ENCODE measurements at regions not wholly inside any gene's neighbourhood (a gene's known extent, or its start where the extent isn't known, plus 50 kb on each side); places are given as distances from the start of the nearest gene placed in this dataset.
"Not testable (repeated sequence)": the region's sequence is repeated elsewhere in the genome, so short reads cannot be mapped to it uniquely, and the experiment has no call there.

DNA sequence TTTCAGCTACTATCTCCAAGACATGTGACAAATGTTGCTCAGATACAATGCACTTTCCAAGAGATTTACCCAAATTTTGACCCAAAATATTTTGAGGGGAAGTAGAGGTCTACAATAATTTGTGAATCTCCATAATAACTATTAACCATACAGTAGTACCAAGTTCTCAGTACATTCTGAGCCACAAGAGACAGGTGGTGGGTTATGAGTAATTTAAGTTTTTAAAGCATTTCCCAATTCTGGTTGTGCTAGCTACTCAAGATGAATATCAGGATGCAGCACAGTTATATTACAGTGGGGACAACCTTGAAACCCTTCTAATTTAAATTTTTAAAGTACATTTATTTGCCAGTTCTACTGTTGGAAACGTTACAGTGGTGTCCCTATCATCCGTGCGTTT is 92.2 kb upstream of the MITF start:
- no peaks in the 10 kb centered on the region for H3K36me3 ChIP-seq (ENCODE audit: control insufficient read depth, insufficient read depth, low read length)
- no peak overlapping the region for H3K27ac ChIP-seq (ENCODE audit: low read depth, low read length)

GRCh38 chr3:69646287-69647067 is 92.8 kb upstream of the MITF start:
- H3K36me3 ChIP-seq (ENCODE audit: control insufficient read depth, insufficient read depth, low read length): no peaks in the 10 kb centered on the region
- no peaks in the 10 kb centered on the region for H3K27me3 ChIP-seq (ENCODE audit: control insufficient read depth, insufficient read depth, low read length)
- no peak overlapping the region for H3K27ac ChIP-seq (ENCODE audit: low read depth, low read length)
- no peak overlapping the region for H3K4me3 ChIP-seq (ENCODE audit: low read depth, low read length)
- no peaks in the 10 kb centered on the region for H3K9me3 ChIP-seq (ENCODE audit: control insufficient read depth, insufficient read depth, low read length)
- no peaks in the 10 kb centered on the region for H3K4me1 ChIP-seq (ENCODE audit: control insufficient read depth, insufficient read depth, low read length)
- H3K9ac ChIP-seq (ENCODE audit: low read depth, low read length): no peak overlapping the region

More for the DNA sequence above, 92.2 kb upstream of the MITF start:
- Histone ChIP-seq H3K27me3 (ENCODE audit: control insufficient read depth, insufficient read depth, low read length) (no peaks in the 10 kb centered on the region), H3K4me1 (ENCODE audit: control insufficient read depth, insufficient read depth, low read length) (no peaks in the 10 kb centered on the region), H3K9me3 (ENCODE audit: control insufficient read depth, insufficient read depth, low read length) (no peaks in the 10 kb centered on the region), H3K9ac (ENCODE audit: low read depth, low read length) (no peak overlapping the region), H3K4me3 (ENCODE audit: low read depth, low read length) (no peak overlapping the region)

DNA sequence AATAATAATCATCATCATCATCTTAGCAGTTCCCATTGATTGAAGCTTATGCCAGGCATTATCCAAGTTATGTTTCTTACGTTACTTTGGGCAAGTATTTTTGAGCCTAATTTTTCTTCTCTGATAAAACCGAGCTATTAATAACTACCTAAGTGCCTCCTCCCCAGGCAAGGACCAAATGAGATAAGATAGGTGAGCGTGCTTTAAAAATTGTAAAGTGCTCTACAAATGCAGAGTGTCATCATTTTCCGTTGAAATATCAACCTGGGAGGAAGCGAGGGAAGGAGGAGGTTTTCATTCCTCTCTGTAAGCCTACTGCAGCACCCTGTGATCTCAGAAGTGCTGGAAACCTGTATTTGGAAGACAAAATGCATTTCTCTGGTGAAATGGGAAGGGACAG is 96.7 kb upstream of the MITF start:
- Histone ChIP-seq H3K4me1 (ENCODE audit: control insufficient read depth, insufficient read depth, low read length) (no peaks in the 10 kb centered on the region), H3K9ac (ENCODE audit: low read depth, low read length) (no peak overlapping the region), H3K27me3 (ENCODE audit: control insufficient read depth, insufficient read depth, low read length) (no peaks in the 10 kb centered on the region), H3K27ac (ENCODE audit: low read depth, low read length) (no peak overlapping the region), H3K36me3 (ENCODE audit: control insufficient read depth, insufficient read depth, low read length) (no peaks in the 10 kb centered on the region), H3K4me3 (ENCODE audit: low read depth, low read length) (no peak overlapping the region), H3K9me3 (ENCODE audit: control insufficient read depth, insufficient read depth, low read length) (no peaks in the 10 kb centered on the region)

GRCh38 chr3:69639851-69640250 is 99.4 kb upstream of the MITF start:
- Histone ChIP-seq H3K9me3 (ENCODE audit: control insufficient read depth, insufficient read depth, low read length) (no peaks in the 10 kb centered on the region), H3K4me3 (ENCODE audit: low read depth, low read length) (no peak overlapping the region), H3K27ac (ENCODE audit: low read depth, low read length) (no peak overlapping the region), H3K9ac (ENCODE audit: low read depth, low read length) (no peak overlapping the region), H3K36me3 (ENCODE audit: control insufficient read depth, insufficient read depth, low read length) (no peaks in the 10 kb centered on the region), H3K4me1 (ENCODE audit: control insufficient read depth, insufficient read depth, low read length) (no peaks in the 10 kb centered on the region), H3K27me3 (ENCODE audit: control insufficient read depth, insufficient read depth, low read length) (no peaks in the 10 kb centered on the region)

GRCh38 chr3:69628951-69629350 is 110.3 kb upstream of the MITF start:
- Histone ChIP-seq H3K9ac (ENCODE audit: low read depth, low read length) (no peak overlapping the region), H3K27me3 (ENCODE audit: control insufficient read depth, insufficient read depth, low read length) (no peaks in the 10 kb centered on the region), H3K4me3 (ENCODE audit: low read depth, low read length) (no peak overlapping the region), H3K36me3 (ENCODE audit: control insufficient read depth, insufficient read depth, low read length) (no peaks in the 10 kb centered on the region), H3K27ac (ENCODE audit: low read depth, low read length) (no peak overlapping the region), H3K9me3 (ENCODE audit: control insufficient read depth, insufficient read depth, low read length) (no peaks in the 10 kb centered on the region), H3K4me1 (ENCODE audit: control insufficient read depth, insufficient read depth, low read length) (no peaks in the 10 kb centered on the region)

- no peaks in the 10 kb centered on the region for H3K27me3 ChIP-seq (ENCODE audit: control insufficient read depth, insufficient read depth, low read length)
- H3K27ac ChIP-seq (ENCODE audit: low read depth, low read length): no peak overlapping the region
- H3K4me3 ChIP-seq (ENCODE audit: low read depth, low read length): no peak overlapping the region
- H3K9me3 ChIP-seq (ENCODE audit: control insufficient read depth, insufficient read depth, low read length): no peaks in the 10 kb centered on the region
- no peaks in the 10 kb centered on the region for H3K36me3 ChIP-seq (ENCODE audit: control insufficient read depth, insufficient read depth, low read length)
- no peaks in the 10 kb centered on the region for H3K4me1 ChIP-seq (ENCODE audit: control insufficient read depth, insufficient read depth, low read length)
- H3K9ac ChIP-seq (ENCODE audit: low read depth, low read length): no peak overlapping the region
Measured at GRCh38 chr3:69613286-69613685, 126.0 kb upstream of the MITF start.

- Histone ChIP-seq H3K9me3 (ENCODE audit: control insufficient read depth, insufficient read depth, low read length) (no peaks in the 10 kb centered on the region), H3K4me3 (ENCODE audit: low read depth, low read length) (no peak overlapping the region), H3K36me3 (ENCODE audit: control insufficient read depth, insufficient read depth, low read length) (no peaks in the 10 kb centered on the region), H3K4me1 (ENCODE audit: control insufficient read depth, insufficient read depth, low read length) (no peaks in the 10 kb centered on the region), H3K27ac (ENCODE audit: low read depth, low read length) (no peak overlapping the region), H3K27me3 (ENCODE audit: control insufficient read depth, insufficient read depth, low read length) (no peaks in the 10 kb centered on the region), H3K9ac (ENCODE audit: low read depth, low read length) (no peak overlapping the region)
Measured at GRCh38 chr3:69612791-69613190, 126.5 kb upstream of the MITF start.

DNA sequence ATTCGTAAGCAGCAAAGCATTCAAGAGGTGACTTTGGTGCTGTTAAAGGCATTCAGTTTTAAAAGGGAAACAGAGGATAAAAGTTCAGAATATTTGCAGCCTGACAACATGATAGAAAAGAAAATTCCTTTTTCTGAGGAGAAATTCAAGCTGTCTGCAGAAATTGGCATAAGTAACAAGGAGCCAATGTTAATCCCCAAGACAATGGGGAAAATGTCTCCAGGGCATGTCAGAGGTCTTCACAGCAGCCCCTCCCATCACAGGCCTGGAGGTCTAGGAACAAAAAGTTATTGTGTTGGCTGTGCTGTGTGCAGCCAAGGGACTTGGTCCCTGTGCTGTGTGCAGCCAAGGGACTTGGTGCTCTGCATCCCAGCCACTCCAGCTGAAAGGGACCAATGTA is 129.7 kb upstream of the MITF start:
- H3K9me3 ChIP-seq (ENCODE audit: control insufficient read depth, insufficient read depth, low read length); H3K27me3 ChIP-seq (ENCODE audit: control insufficient read depth, insufficient read depth, low read length); H3K4me3 ChIP-seq (ENCODE audit: low read depth, low read length); H3K4me1 ChIP-seq (ENCODE audit: control insufficient read depth, insufficient read depth, low read length); H3K36me3 ChIP-seq (ENCODE audit: control insufficient read depth, insufficient read depth, low read length); H3K27ac ChIP-seq (ENCODE audit: low read depth, low read length); H3K9ac ChIP-seq (ENCODE audit: low read depth, low read length): not testable (repeated sequence)

- no peak overlapping the region for H3K4me3 ChIP-seq (ENCODE audit: low read depth, low read length)
- no peak overlapping the region for H3K27ac ChIP-seq (ENCODE audit: low read depth, low read length)
- H3K4me1 ChIP-seq (ENCODE audit: control insufficient read depth, insufficient read depth, low read length): peaks cover 3% of the 10 kb centered on the region; the same call in 1 of the 2 replicates
- no peaks in the 10 kb centered on the region for H3K9me3 ChIP-seq (ENCODE audit: control insufficient read depth, insufficient read depth, low read length)
- no peak overlapping the region for H3K9ac ChIP-seq (ENCODE audit: low read depth, low read length)
- no peaks in the 10 kb centered on the region for H3K36me3 ChIP-seq (ENCODE audit: control insufficient read depth, insufficient read depth, low read length)
- H3K27me3 ChIP-seq (ENCODE audit: control insufficient read depth, insufficient read depth, low read length): no peaks in the 10 kb centered on the region
Measured at GRCh38 chr3:69607466-69608305, 131.6 kb upstream of the MITF start.

GRCh38 chr3:69605867-69606266 is 133.4 kb upstream of the MITF start:
- no peaks in the 10 kb centered on the region for H3K9me3 ChIP-seq (ENCODE audit: control insufficient read depth, insufficient read depth, low read length)
- no peaks in the 10 kb centered on the region for H3K36me3 ChIP-seq (ENCODE audit: control insufficient read depth, insufficient read depth, low read length)
- H3K27me3 ChIP-seq (ENCODE audit: control insufficient read depth, insufficient read depth, low read length): no peaks in the 10 kb centered on the region
- no peak overlapping the region for H3K27ac ChIP-seq (ENCODE audit: low read depth, low read length)
- H3K4me1 ChIP-seq (ENCODE audit: control insufficient read depth, insufficient read depth, low read length): peaks cover 3% of the 10 kb centered on the region; the same call in 1 of the 2 replicates
- no peak overlapping the region for H3K9ac ChIP-seq (ENCODE audit: low read depth, low read length)
- H3K4me3 ChIP-seq (ENCODE audit: low read depth, low read length): no peak overlapping the region

- no peak overlapping the region for H3K27ac ChIP-seq (ENCODE audit: low read depth, low read length)
- H3K9ac ChIP-seq (ENCODE audit: low read depth, low read length): no peak overlapping the region
- no peak overlapping the region for H3K4me3 ChIP-seq (ENCODE audit: low read depth, low read length)
- H3K27me3 ChIP-seq (ENCODE audit: control insufficient read depth, insufficient read depth, low read length): no peaks in the 10 kb centered on the region
- no peaks in the 10 kb centered on the region for H3K36me3 ChIP-seq (ENCODE audit: control insufficient read depth, insufficient read depth, low read length)
- no peaks in the 10 kb centered on the region for H3K9me3 ChIP-seq (ENCODE audit: control insufficient read depth, insufficient read depth, low read length)
- H3K4me1 ChIP-seq (ENCODE audit: control insufficient read depth, insufficient read depth, low read length): peaks cover 3% of the 10 kb centered on the region; the same call in 1 of the 2 replicates
Measured at GRCh38 chr3:69604735-69605450, 134.4 kb upstream of the MITF start.

Measured in HUES48 (cell line).